ENCODE measurements at regions not wholly inside any gene's neighbourhood (a gene's known extent, or its start where the extent isn't known, plus 50 kb on each side); places are given as distances from the start of the nearest gene placed in this dataset.

DNA sequence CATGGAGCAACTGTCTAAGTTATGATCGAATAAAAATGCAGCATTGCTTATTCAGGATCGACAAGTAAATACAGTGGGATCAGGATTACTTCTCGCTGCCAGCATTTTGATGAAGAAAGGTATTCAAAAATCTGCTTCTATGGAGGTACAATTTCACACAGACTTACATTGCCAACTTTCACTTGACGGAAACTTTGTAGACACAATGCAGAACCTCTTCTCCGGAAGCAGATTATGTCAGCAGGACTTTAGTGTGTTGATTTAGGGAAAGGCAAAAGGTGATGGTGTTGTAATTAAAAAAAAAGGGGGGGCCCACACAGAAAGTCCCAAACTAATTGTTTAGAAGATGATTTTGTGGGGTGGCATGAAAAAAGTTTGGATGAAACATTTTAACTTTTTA lies 462.4 kb upstream of the KLF6 start:
- intact Hi-C loops (cut with micrococcal nuclease): no loop called here
- ATAC-seq (ENCODE audit: low read depth) (no peak), DNase-seq (no peak)
- CTCF ChIA-PET: no interaction called here
- TF ChIP-seq, protein P1, sequence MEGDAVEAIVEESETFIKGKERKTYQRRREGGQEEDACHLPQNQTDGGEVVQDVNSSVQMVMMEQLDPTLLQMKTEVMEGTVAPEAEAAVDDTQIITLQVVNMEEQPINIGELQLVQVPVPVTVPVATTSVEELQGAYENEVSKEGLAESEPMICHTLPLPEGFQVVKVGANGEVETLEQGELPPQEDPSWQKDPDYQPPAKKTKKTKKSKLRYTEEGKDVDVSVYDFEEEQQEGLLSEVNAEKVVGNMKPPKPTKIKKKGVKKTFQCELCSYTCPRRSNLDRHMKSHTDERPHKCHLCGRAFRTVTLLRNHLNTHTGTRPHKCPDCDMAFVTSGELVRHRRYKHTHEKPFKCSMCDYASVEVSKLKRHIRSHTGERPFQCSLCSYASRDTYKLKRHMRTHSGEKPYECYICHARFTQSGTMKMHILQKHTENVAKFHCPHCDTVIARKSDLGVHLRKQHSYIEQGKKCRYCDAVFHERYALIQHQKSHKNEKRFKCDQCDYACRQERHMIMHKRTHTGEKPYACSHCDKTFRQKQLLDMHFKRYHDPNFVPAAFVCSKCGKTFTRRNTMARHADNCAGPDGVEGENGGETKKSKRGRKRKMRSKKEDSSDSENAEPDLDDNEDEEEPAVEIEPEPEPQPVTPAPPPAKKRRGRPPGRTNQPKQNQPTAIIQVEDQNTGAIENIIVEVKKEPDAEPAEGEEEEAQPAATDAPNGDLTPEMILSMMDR (IDR thresholded peaks at IDR 0.05): no peak
- Mint-ChIP-seq H3K4me1 (peaks cover 11% of the 10 kb centered on the region), H3K27me3 (no peaks in the 10 kb centered on the region), H3K9me3 (no peaks in the 10 kb centered on the region), H3K27ac (no peak overlapping the region), H3K4me3 (no peak overlapping the region), H3K36me3 (ENCODE audit: low read depth) (no peaks in the 10 kb centered on the region)
- POLR2A ChIA-PET: interaction anchor here (1.7 kb wide), 1 partner anchor 462 kb away, joined by 6 read pairs; the partner anchor contains the start of gene KLF6

DNA sequence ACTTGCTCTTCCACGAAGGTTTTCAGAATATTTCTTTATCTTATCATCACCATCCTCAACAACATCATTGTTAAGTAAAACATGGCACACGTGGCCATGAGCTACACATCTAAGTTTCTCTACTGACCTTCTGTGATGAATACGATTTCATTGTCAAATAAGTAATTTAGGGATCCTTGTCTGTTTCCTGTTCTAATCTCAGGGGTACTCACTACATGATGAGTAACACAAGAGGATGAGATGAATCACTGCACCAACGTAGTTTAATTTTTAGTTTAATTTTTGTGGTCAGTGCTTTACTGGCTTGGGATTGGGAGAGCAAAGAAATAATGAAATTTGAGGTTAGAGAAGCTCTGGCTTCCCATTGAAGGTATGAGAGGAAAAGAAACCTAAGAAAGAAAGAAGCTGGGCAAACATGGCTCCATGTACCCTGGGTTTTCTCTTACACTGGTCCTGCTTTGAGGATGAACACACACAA lies 461.9 kb upstream of the KLF6 start:
- ChIA-PET CTCF (no interaction called here), POLR2A (interaction anchor here (1.7 kb wide), 1 partner anchor 462 kb away, joined by 6 read pairs; the partner anchor contains the start of gene KLF6)
- DNase-seq (no peak), ATAC-seq (ENCODE audit: low read depth) (peak; percentile 42)
- intact Hi-C loops (cut with micrococcal nuclease): no loop called here
- H3K4me3 Mint-ChIP-seq: no peak overlapping the region
- H3K36me3 Mint-ChIP-seq (ENCODE audit: low read depth): no peaks in the 10 kb centered on the region
- no peaks in the 10 kb centered on the region for H3K9me3 Mint-ChIP-seq
- TF ChIP-seq, protein P1 (IDR thresholded peaks at IDR 0.05): no peak
- H3K27me3 Mint-ChIP-seq: no peaks in the 10 kb centered on the region
- H3K4me1 Mint-ChIP-seq: peaks cover 11% of the 10 kb centered on the region
- no peak overlapping the region for H3K27ac Mint-ChIP-seq

- no peaks in the 10 kb centered on the region for H3K9me3 Mint-ChIP-seq
- POLR2A ChIA-PET: no interaction called here
Observed at GRCh38 chr10:4243651-4244050, 458.6 kb upstream of the KLF6 start.

DNA sequence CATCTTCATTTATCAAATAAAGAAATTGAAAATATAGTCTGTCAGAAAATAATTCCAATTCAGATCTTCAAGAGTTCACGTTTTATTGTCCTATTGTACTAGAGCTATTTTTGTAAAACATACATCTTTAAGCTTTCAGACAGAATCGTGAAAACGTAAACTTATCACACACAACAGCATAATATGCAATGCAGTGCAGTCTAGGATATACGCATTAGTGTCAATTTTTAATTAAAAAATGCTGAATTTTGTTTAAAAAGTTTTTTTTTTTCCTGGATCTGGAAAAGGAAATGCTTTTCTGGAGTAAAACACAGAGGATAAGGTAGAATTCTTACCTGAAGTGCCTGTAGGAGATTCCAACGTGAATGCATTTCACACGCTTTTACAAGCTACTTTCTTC lies 458.2 kb upstream of the KLF6 start:
- Mint-ChIP-seq H3K36me3 (ENCODE audit: low read depth) (no peaks in the 10 kb centered on the region), H3K27me3 (no peaks in the 10 kb centered on the region), H3K9me3 (no peaks in the 10 kb centered on the region), H3K4me1 (peaks cover 11% of the 10 kb centered on the region), H3K27ac (no peak overlapping the region), H3K4me3 (no peak overlapping the region)
- no peak for DNase-seq
- ATAC-seq (ENCODE audit: low read depth): no peak
- TF ChIP-seq, protein P1 (IDR thresholded peaks at IDR 0.05): no peak
- ChIA-PET POLR2A (no interaction called here), CTCF (no interaction called here)
- intact Hi-C loops (cut with micrococcal nuclease): no loop called here

More at GRCh38 chr10:4243651-4244050, 458.6 kb upstream of the KLF6 start:
- Mint-ChIP-seq H3K27me3 (no peaks in the 10 kb centered on the region), H3K4me3 (no peak overlapping the region), H3K27ac (no peak overlapping the region), H3K36me3 (ENCODE audit: low read depth) (no peaks in the 10 kb centered on the region), H3K4me1 (peaks cover 11% of the 10 kb centered on the region)
- DNase-seq (no peak), ATAC-seq (ENCODE audit: low read depth) (no peak)
- intact Hi-C loops (cut with micrococcal nuclease): no loop called here
- CTCF ChIA-PET: no interaction called here
- TF ChIP-seq, protein P1 (IDR thresholded peaks at IDR 0.05): no peak

DNA sequence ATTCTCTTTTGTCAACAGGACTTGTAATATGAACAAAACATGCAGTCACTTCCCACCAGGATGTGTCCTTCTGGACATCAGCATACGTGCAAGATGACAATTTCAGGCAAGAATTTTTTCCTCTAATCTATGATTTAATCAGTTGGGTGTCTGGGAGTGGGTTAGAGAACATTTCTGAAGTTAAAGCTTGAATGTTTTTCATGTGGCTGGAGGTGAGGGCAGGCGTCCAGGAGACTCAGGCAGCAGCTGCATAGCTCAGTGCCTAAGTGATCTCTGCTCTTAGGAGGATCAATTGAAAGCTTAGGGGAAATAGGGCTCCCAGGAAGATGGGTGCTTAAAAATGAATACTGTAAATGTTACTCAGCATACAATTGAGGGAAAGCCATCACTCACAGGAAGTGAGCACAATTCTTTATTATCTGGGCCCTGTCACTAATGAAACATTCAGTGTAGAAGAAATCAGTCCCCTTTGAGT lies 457.6 kb upstream of the KLF6 start:
- Mint-ChIP-seq H3K27ac (no peak overlapping the region), H3K27me3 (no peaks in the 10 kb centered on the region), H3K4me1 (peaks cover 11% of the 10 kb centered on the region), H3K4me3 (no peak overlapping the region), H3K9me3 (no peaks in the 10 kb centered on the region), H3K36me3 (ENCODE audit: low read depth) (no peaks in the 10 kb centered on the region)
- ATAC-seq (ENCODE audit: low read depth): no peak
- intact Hi-C loops (cut with micrococcal nuclease): no loop called here
- ChIA-PET POLR2A (interaction anchor here (0.5 kb wide), 1 partner anchor 291 kb away, joined by 3 read pairs; no protein-coding TSS in a partner anchor), CTCF (no interaction called here)
- DNase-seq: no peak
- TF ChIP-seq, protein P1 (IDR thresholded peaks at IDR 0.05): no peak
